ENCODE measurements at regions not wholly inside any gene's neighbourhood (a gene's known extent, or its start where the extent isn't known, plus 50 kb on each side); places are given as distances from the start of the nearest gene placed in this dataset.

- no peaks in the 10 kb centered on the region for H3K9me1 ChIP-seq (replicated peaks; ENCODE audit: control insufficient read depth, extremely low read depth, insufficient read depth, low read length)
- DNase-seq (ENCODE audit: low read depth, low spot score) (no peak), FAIRE-seq (no peak)
- intact Hi-C loops (cut with micrococcal nuclease), result no loop called here
- H3K36me3 ChIP-seq (ENCODE audit: control insufficient read depth in 2 of 2, extremely low read depth in 1 of 2, insufficient read depth in 2 of 2, low read length in 2 of 2), result no peaks in the 10 kb centered on the region
- TF ChIP-seq, protein P1, sequence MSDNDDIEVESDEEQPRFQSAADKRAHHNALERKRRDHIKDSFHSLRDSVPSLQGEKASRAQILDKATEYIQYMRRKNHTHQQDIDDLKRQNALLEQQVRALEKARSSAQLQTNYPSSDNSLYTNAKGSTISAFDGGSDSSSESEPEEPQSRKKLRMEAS (IDR thresholded peaks at IDR 0.05; ENCODE audit: insufficient read depth, insufficient read length), result no peak
- no peak for TF ChIP-seq MYC (IDR thresholded peaks at IDR 0.05; ENCODE audit: low read depth, low read length)
- no peak for TF ChIP-seq FOS (IDR thresholded peaks at IDR 0.05; ENCODE audit: borderline replicate concordance, insufficient read depth, low read length)
- TF ChIP-seq POLR2AphosphoS5 (IDR thresholded peaks at IDR 0.05; ENCODE audit: insufficient read depth, low read depth, low read length), result no peak
- TF ChIP-seq, protein P2, sequence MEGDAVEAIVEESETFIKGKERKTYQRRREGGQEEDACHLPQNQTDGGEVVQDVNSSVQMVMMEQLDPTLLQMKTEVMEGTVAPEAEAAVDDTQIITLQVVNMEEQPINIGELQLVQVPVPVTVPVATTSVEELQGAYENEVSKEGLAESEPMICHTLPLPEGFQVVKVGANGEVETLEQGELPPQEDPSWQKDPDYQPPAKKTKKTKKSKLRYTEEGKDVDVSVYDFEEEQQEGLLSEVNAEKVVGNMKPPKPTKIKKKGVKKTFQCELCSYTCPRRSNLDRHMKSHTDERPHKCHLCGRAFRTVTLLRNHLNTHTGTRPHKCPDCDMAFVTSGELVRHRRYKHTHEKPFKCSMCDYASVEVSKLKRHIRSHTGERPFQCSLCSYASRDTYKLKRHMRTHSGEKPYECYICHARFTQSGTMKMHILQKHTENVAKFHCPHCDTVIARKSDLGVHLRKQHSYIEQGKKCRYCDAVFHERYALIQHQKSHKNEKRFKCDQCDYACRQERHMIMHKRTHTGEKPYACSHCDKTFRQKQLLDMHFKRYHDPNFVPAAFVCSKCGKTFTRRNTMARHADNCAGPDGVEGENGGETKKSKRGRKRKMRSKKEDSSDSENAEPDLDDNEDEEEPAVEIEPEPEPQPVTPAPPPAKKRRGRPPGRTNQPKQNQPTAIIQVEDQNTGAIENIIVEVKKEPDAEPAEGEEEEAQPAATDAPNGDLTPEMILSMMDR (IDR thresholded peaks at IDR 0.05; ENCODE audit: extremely low read depth in 1 of 2, insufficient read depth in 1 of 2, low read depth in 1 of 2, low read length in 2 of 2), result no peak
- TF ChIP-seq JUN (IDR thresholded peaks at IDR 0.05; ENCODE audit: borderline replicate concordance, insufficient read depth, insufficient read length, low read depth), result no peak
- no peaks in the 10 kb centered on the region for H3K79me2 ChIP-seq (ENCODE audit: control insufficient read depth, insufficient read depth, low read length)
- no peak overlapping the region for H2AFZ ChIP-seq (ENCODE audit: low read depth, low read length)
- H3K4me3 ChIP-seq (replicated peaks in 1 of 3; ENCODE audit: insufficient read depth in 1 of 3, low read depth in 1 of 3, low read length in 3 of 3), result no peak overlapping the region
- H3K27me3 ChIP-seq (ENCODE audit: control insufficient read depth in 2 of 2, insufficient read depth in 2 of 2, low read length in 2 of 2), result peaks cover 6 to 9% of the 10 kb centered on the region in 2 experiments
- no TSS peak for BruUV-seq (replicated peaks)
- no peaks in the 10 kb centered on the region for H3K4me1 ChIP-seq (ENCODE audit: control insufficient read depth, extremely low read depth, insufficient read depth, low read length)
- H3K9ac ChIP-seq (replicated peaks; ENCODE audit: extremely low read depth, insufficient read depth, low read length), result no peak overlapping the region
- ChIA-PET POLR2A (no interaction called here), CTCF (no interaction called here)
- dilution Hi-C loops (cut with MboI; ENCODE audit: extremely low pct_ligation_motif_present, low sequenced_read_pairs), result no loop called here
- H4K20me1 ChIP-seq (replicated peaks; ENCODE audit: control insufficient read depth, extremely low read depth, insufficient read depth, low read length), result no peaks in the 10 kb centered on the region
- H3K27ac ChIP-seq (ENCODE audit: insufficient read depth, low read depth, low read length), result no peak overlapping the region
- no peak overlapping the region for H3K4me2 ChIP-seq (ENCODE audit: insufficient read depth, low read length)
- H3K9me3 ChIP-seq (replicated peaks; ENCODE audit: control insufficient read depth, insufficient read depth, low read length), result no peaks in the 10 kb centered on the region
These were observed 140.8 kb upstream of the ZBED5 start for GRCh38 chr11:10998674-10999073.

DNA sequence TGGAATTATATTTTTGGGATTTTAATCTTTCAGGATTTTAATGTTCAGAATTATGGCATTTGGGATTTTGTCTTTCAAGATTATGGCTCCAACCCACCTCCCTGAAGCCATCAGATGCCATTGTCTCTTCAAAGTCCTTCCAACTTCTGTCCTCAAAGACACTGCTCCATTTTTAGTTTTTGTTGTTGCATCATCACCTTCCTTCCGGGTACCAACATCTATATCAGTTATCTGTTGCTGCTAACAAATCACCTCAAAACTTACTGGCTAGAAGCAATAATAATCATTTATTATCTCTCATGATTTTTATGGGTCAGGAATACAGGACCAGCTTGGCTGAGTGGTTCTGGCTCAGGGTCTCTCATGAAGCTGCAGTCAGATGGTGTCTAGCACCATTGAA lies 138.8 kb upstream of the ZBED5 start:
- no peaks in the 10 kb centered on the region for H3K79me2 ChIP-seq (ENCODE audit: control insufficient read depth, insufficient read depth, low read length)
- peaks cover 6 to 9% of the 10 kb centered on the region in 2 experiments for H3K27me3 ChIP-seq (ENCODE audit: control insufficient read depth in 2 of 2, insufficient read depth in 2 of 2, low read length in 2 of 2)
- POLR2A ChIA-PET, result interaction anchor here (0.5 kb wide), 1 partner anchor 788 kb away, joined by 8 read pairs; no protein-coding TSS in a partner anchor
- H3K9me3 ChIP-seq (replicated peaks; ENCODE audit: control insufficient read depth, insufficient read depth, low read length), result no peaks in the 10 kb centered on the region
- no peak overlapping the region for H3K9ac ChIP-seq (replicated peaks; ENCODE audit: extremely low read depth, insufficient read depth, low read length)
- BruUV-seq (replicated peaks), result no TSS peak
- H2AFZ ChIP-seq (ENCODE audit: low read depth, low read length), result no peak overlapping the region
- no peaks in the 10 kb centered on the region for H3K9me1 ChIP-seq (replicated peaks; ENCODE audit: control insufficient read depth, extremely low read depth, insufficient read depth, low read length)
- H3K4me2 ChIP-seq (ENCODE audit: insufficient read depth, low read length), result no peak overlapping the region
- CTCF ChIA-PET, result no interaction called here
- FAIRE-seq (no peak), DNase-seq (ENCODE audit: low read depth, low spot score) (no peak)
- dilution Hi-C loops (cut with MboI; ENCODE audit: extremely low pct_ligation_motif_present, low sequenced_read_pairs), result no loop called here
- intact Hi-C loops (cut with micrococcal nuclease), result no loop called here
- no peaks in the 10 kb centered on the region for H3K36me3 ChIP-seq (ENCODE audit: control insufficient read depth in 2 of 2, extremely low read depth in 1 of 2, insufficient read depth in 2 of 2, low read length in 2 of 2)
- TF ChIP-seq POLR2AphosphoS5 (IDR thresholded peaks at IDR 0.05; ENCODE audit: insufficient read depth, low read depth, low read length) (no peak), JUN (IDR thresholded peaks at IDR 0.05; ENCODE audit: borderline replicate concordance, insufficient read depth, insufficient read length, low read depth) (no peak)
- TF ChIP-seq, protein P1 (IDR thresholded peaks at IDR 0.05; ENCODE audit: insufficient read depth, insufficient read length), result no peak
- H4K20me1 ChIP-seq (replicated peaks; ENCODE audit: control insufficient read depth, extremely low read depth, insufficient read depth, low read length), result no peaks in the 10 kb centered on the region
- H3K4me3 ChIP-seq (replicated peaks in 1 of 3; ENCODE audit: insufficient read depth in 1 of 3, low read depth in 1 of 3, low read length in 3 of 3), result no peak overlapping the region
- H3K27ac ChIP-seq (ENCODE audit: insufficient read depth, low read depth, low read length), result no peak overlapping the region
- no peaks in the 10 kb centered on the region for H3K4me1 ChIP-seq (ENCODE audit: control insufficient read depth, extremely low read depth, insufficient read depth, low read length)
